Activated CD8-positive, alpha-beta memory T cell treated with anti-CD3 and anti-CD28 coated beads, Interleukin-2, amount 10 ng/mL, durations not matched to agents 7 days and 5 days (primary cell): ENCODE measurements at regions not wholly inside any gene's neighbourhood (a gene's known extent, or its start where the extent isn't known, plus 50 kb on each side); places are given as distances from the start of the nearest gene placed in this dataset.
"Not testable (repeated sequence)": the region's sequence is repeated elsewhere in the genome, so short reads cannot be mapped to it uniquely, and the experiment has no call there.

Source experiments
- ATAC-seq: fragments of 150-1000 bp; cut with Tn5 transposase; one replicate; pipeline ENCODE4 v1.10.0; 2021; ENCODE audit warnings: moderate library complexity
- CTCF ChIA-PET: fragments of 350-600 bp; sonication (Branson Sonifier 250); formaldehyde crosslinking; loops from one replicate; lab custom pipeline; 2021; ENCODE audit warnings: antibody characterized with exemption; lab: Charles Lee
- DNase-seq: peaks from one replicate; pipeline ENCODE4 v3.0.0-alpha.2; 2020
- H3K27ac Mint-ChIP-seq: one replicate; pipeline ENCODE4 v1.8.0; 2021; ENCODE audit warnings: mild to moderate bottlenecking, mixed read lengths
- H3K27me3 Mint-ChIP-seq: one replicate; pipeline ENCODE4 v1.8.0; 2021; ENCODE audit warnings: mixed read lengths
- H3K36me3 Mint-ChIP-seq: one replicate; pipeline ENCODE4 v1.8.0; 2021; ENCODE audit warnings: mild to moderate bottlenecking, mixed read lengths
- H3K4me1 Mint-ChIP-seq: one replicate; pipeline ENCODE4 v1.8.0; 2021; ENCODE audit warnings: mixed read lengths
- H3K4me3 Mint-ChIP-seq: one replicate; pipeline ENCODE4 v1.8.0; 2021; ENCODE audit warnings: mild to moderate bottlenecking, moderate library complexity, mixed read lengths
- H3K9me3 Mint-ChIP-seq: one replicate; pipeline ENCODE4 v1.8.0; 2022; ENCODE audit warnings: low read depth, mixed read lengths

- CTCF ChIA-PET, H3K9me3 Mint-ChIP-seq, DNase-seq, ATAC-seq, H3K36me3 Mint-ChIP-seq, H3K27ac Mint-ChIP-seq, H3K4me3 Mint-ChIP-seq, H3K4me1 Mint-ChIP-seq: not testable (repeated sequence)
- peaks cover 18% of the 10 kb centered on the region for H3K27me3 Mint-ChIP-seq
These were observed 132.7 kb upstream of the GRK3 start for GRCh38 chr22:25431637-25432342.

DNA sequence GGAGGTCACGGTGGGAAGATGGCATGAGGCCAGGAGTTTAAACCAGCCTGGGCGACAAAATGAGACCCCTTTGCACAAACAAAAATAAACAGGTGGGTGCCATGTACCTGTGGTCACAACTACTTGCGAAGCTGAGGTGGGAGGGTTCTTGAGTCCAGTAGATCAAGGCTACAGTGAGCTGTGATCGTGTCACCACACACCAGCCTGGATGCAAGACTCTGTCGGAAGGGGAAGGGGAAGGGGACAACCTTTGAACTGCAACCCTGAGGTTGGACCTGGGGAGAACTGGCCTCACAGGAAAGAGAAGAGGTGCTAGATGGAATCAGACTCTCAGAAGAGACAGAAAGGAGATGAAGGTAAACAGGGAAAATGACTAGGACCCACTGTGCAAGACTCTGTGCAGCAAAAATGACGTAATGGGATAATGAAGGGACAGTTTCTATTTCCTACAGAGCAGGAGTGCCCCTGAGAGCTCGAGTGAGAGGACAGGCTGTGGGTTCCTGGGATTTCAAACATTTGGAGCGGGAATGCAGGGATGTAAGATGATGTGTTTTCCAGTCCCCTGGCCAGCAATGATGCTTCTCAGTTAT is 131.0 kb upstream of the GRK3 start:
- H3K4me3 Mint-ChIP-seq, DNase-seq, H3K4me1 Mint-ChIP-seq, H3K27ac Mint-ChIP-seq, H3K27me3 Mint-ChIP-seq, H3K9me3 Mint-ChIP-seq, H3K36me3 Mint-ChIP-seq, ATAC-seq, CTCF ChIA-PET: not testable (repeated sequence)

GRCh38 chr22:25437414-25438160 is 126.9 kb upstream of the GRK3 start:
- Mint-ChIP-seq H3K4me3 (no peak overlapping the region), H3K27me3 (peaks cover 11% of the 10 kb centered on the region), H3K4me1 (peaks cover 3% of the 10 kb centered on the region), H3K36me3 (no peaks in the 10 kb centered on the region), H3K9me3 (no peaks in the 10 kb centered on the region), H3K27ac (no peak overlapping the region)
- CTCF ChIA-PET = interaction anchor here (1.9 kb wide), 1 partner anchor 10 kb away, joined by 7 read pairs; no protein-coding TSS in a partner anchor
- DNase-seq (no peak), ATAC-seq (no peak)

DNA sequence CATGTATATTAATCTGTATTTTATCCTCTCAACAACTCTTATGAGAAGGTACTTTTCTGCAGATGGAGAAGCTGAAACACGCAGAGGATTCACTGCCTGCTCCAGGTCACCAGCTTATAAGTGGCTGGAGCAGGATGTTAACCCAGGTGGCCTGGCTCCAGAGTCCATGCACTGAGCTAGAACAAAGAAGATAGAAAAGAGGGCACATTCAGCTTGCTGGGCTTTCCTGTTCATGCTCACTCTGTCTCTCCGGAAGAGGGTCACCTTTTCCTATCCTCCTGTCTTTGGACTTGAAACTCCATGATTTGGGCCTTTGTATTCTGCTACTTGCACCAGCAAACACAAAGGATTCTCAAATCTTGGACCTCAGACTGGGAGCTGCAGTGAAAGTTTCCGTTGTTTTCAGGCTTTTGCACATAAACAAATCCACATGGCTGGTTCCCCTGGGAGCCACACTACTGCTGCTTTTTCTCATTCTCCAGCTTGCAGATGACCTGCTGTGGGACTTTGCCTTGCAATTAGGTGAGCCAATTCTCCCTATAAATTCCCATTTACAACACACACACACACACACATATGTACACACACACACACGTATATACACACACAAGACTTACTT is 117.3 kb upstream of the GRK3 start:
- Mint-ChIP-seq H3K27ac (peak overlapping the region; percentile 89), H3K4me1 (peaks cover 37% of the 10 kb centered on the region), H3K27me3 (no peaks in the 10 kb centered on the region), H3K9me3 (no peaks in the 10 kb centered on the region), H3K4me3 (peak overlapping the region; percentile 83), H3K36me3 (peaks cover 16% of the 10 kb centered on the region)
- CTCF ChIA-PET = interaction anchor here (0.9 to 2.0 kb wide), 19 partner anchors 9 to 883 kb away, joined by 3 to 12 read pairs (median 4); no protein-coding TSS in a partner anchor
- DNase-seq = no peak
- no peak for ATAC-seq

DNA sequence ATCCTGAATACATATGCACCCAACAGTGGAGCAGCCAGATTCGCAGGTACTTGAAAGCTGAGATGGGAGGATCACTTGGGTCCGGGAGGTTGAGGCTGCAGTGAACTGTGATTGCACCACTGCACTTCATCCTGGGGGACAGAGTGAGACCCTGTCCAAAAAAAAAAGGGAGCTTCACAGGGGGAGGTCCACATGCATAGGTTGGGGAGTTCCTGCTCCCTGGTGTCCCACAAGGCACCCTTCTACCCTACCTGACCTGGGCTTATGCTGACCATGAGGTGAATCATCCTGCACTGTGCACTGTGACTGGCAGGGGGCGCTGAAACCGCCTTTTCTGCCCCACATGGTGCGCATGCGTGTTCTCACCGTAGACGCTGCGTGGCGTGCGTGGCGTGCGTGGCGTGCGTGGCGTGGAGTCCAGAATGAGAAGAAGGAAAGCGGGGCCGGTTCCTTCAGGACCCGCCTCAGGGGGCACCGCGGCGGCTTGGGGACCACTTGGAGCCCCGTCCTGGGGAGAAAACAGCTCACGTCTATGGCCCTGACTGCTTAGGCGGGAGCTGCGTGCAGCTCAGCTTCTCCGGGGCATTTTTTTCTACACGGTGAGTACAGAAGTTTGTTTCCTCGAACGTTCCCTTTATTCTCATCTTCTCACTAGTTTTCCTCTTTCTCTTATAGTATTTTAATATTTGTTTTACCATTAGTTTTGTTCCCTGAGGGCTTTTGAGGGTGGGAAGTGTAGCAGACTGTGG is 116.6 kb upstream of the GRK3 start:
- DNase-seq (peak; percentile 94), ATAC-seq (peak; percentile 92)
- no peaks in the 10 kb centered on the region for H3K9me3 Mint-ChIP-seq
- H3K27ac Mint-ChIP-seq = peak overlapping the region; percentile 89
- H3K4me3 Mint-ChIP-seq = peak overlapping the region; percentile 83
- H3K36me3 Mint-ChIP-seq = peaks cover 17% of the 10 kb centered on the region
- H3K27me3 Mint-ChIP-seq = no peaks in the 10 kb centered on the region
- peaks cover 44% of the 10 kb centered on the region for H3K4me1 Mint-ChIP-seq
- CTCF ChIA-PET = interaction anchor here (0.7 to 2.0 kb wide), 20 partner anchors 10 to 882 kb away, joined by 3 to 12 read pairs (median 4); no protein-coding TSS in a partner anchor

- CTCF ChIA-PET = interaction anchor here (0.7 to 2.0 kb wide), 12 partner anchors 11 to 882 kb away, joined by 3 to 12 read pairs (median 4); no protein-coding TSS in a partner anchor
- Mint-ChIP-seq H3K27ac (peak overlapping the region; percentile 89), H3K4me1 (peaks cover 46% of the 10 kb centered on the region), H3K27me3 (no peaks in the 10 kb centered on the region), H3K36me3 (peaks cover 18% of the 10 kb centered on the region), H3K9me3 (no peaks in the 10 kb centered on the region), H3K4me3 (peak overlapping the region; percentile 83)
- ATAC-seq (peak; percentile 28), DNase-seq (peak; percentile 56)
These were observed 115.9 kb upstream of the GRK3 start for GRCh38 chr22:25448435-25449051.

DNA sequence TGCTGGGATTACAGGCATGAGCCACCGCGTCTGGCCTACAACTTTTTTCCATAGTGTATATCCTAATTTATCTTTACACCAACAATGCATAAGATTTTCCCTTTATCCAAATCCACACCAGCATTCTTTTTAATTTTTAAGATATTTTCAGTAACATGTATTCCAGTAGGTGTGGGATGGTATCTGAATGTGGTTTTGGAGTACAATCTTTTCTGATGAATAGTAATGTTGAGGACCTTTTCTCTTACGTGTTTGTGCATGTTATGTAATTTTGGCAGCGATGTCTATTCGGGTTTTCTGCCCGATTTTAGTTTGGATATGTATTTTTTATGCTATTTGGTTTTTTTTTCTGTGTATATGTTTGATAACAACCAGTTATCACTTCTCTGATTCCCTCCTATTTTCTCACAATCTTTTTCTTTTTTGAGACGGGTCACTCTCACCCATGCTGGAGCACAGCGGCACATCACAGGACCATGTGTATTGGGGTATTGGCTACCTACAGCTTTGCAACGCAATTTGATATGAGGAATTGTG is 114.6 kb upstream of the GRK3 start:
- ATAC-seq = no peak
- peak overlapping the region; percentile 83 for H3K4me3 Mint-ChIP-seq
- CTCF ChIA-PET = interaction anchor here (1.5 kb wide), 1 partner anchor 87 kb away, joined by 5 read pairs; no protein-coding TSS in a partner anchor
- peaks cover 25% of the 10 kb centered on the region for H3K36me3 Mint-ChIP-seq
- no peaks in the 10 kb centered on the region for H3K27me3 Mint-ChIP-seq
- peaks cover 53% of the 10 kb centered on the region for H3K4me1 Mint-ChIP-seq
- no peak for DNase-seq
- no peaks in the 10 kb centered on the region for H3K9me3 Mint-ChIP-seq
- no peak overlapping the region for H3K27ac Mint-ChIP-seq

- no peak for DNase-seq
- Mint-ChIP-seq H3K27me3 (no peaks in the 10 kb centered on the region), H3K36me3 (peaks cover 27% of the 10 kb centered on the region), H3K4me1 (peaks cover 53% of the 10 kb centered on the region), H3K27ac (peak overlapping the region; percentile 4), H3K4me3 (peak overlapping the region; percentile 23), H3K9me3 (no peaks in the 10 kb centered on the region)
- no peak for ATAC-seq
- CTCF ChIA-PET = interaction anchor here (0.9 to 2.4 kb wide), 4 partner anchors 10 to 66 kb away, joined by 3 to 10 read pairs (median 3); no protein-coding TSS in a partner anchor
These were observed 112.9 kb upstream of the GRK3 start for GRCh38 chr22:25451480-25452114.

DNA sequence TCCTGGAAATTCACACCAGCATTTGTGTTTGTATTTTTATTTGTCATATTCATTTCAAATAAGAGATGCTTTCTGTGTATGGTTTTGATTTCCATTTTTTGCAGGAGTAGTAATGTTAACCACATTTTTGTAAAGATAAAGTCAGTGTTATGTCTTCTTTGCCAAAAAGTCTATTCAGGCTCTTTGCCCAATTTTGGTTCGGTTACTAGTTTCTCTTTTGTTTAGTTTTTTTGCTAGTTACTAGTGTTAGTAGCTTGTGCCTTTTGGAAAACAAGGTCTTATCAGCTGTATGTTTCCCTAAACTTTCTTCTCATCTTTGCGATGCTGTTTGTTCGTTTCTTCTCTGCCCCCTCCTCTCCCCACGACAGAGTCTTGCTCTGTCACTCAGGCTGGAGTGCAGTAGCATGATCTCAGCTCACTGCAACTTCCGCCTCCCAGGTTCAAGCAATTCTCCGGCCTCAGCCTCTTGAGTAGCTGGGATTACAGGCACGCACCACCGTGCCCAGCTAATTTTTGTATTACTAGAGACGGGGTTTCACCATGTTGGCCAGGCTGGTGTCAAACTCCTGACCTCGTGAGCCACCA is 112.3 kb upstream of the GRK3 start:
- peaks cover 29% of the 10 kb centered on the region for H3K36me3 Mint-ChIP-seq
- H3K4me3 Mint-ChIP-seq = no peak overlapping the region
- peak overlapping the region; percentile 57 for H3K27ac Mint-ChIP-seq
- CTCF ChIA-PET = interaction anchor here (1.0 to 2.4 kb wide), 3 partner anchors 10 to 67 kb away, joined by 3 to 10 read pairs (median 3); no protein-coding TSS in a partner anchor
- H3K4me1 Mint-ChIP-seq = peaks cover 53% of the 10 kb centered on the region
- ATAC-seq (no peak), DNase-seq (no peak)
- H3K9me3 Mint-ChIP-seq = no peaks in the 10 kb centered on the region
- H3K27me3 Mint-ChIP-seq = no peaks in the 10 kb centered on the region

DNA sequence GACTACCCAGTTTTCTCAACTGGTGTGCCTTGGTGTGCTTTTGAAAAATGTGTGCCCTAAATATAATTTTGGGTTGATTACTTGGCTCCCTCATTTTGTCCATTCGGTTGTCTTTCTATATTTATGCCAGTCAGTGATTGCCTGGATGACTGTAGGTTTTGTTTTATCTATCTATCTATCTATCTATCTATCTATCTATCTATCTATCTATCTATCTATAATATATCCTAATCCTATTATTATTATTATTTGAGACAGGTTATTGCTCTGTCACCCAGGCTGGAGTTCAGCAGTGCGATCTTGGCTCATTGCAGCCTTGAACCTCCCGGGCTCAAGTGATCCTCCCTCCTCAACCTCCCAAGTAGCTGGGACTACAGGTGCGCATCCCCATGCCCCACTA is 111.4 kb upstream of the GRK3 start:
- H3K4me1 Mint-ChIP-seq = peaks cover 47% of the 10 kb centered on the region
- H3K27me3 Mint-ChIP-seq = no peaks in the 10 kb centered on the region
- CTCF ChIA-PET = no interaction called here
- no peak overlapping the region for H3K4me3 Mint-ChIP-seq
- DNase-seq (no peak), ATAC-seq (no peak)
- no peak overlapping the region for H3K27ac Mint-ChIP-seq
- H3K36me3 Mint-ChIP-seq = peaks cover 28% of the 10 kb centered on the region
- H3K9me3 Mint-ChIP-seq = no peaks in the 10 kb centered on the region

GRCh38 chr22:25453557-25453956 is 110.9 kb upstream of the GRK3 start:
- peaks cover 47% of the 10 kb centered on the region for H3K4me1 Mint-ChIP-seq
- peaks cover 30% of the 10 kb centered on the region for H3K36me3 Mint-ChIP-seq
- no peaks in the 10 kb centered on the region for H3K27me3 Mint-ChIP-seq
- H3K27ac Mint-ChIP-seq = peak overlapping the region; percentile 30
- no peaks in the 10 kb centered on the region for H3K9me3 Mint-ChIP-seq
- ATAC-seq (no peak), DNase-seq (no peak)
- CTCF ChIA-PET = no interaction called here
- no peak overlapping the region for H3K4me3 Mint-ChIP-seq
